ENCODE measurements at regions not wholly inside any gene's neighbourhood (a gene's known extent, or its start where the extent isn't known, plus 50 kb on each side); places are given as distances from the start of the nearest gene placed in this dataset.
"Not testable (repeated sequence)": the region's sequence is repeated elsewhere in the genome, so short reads cannot be mapped to it uniquely, and the experiment has no call there.

GRCh38 chr5:24264547-24264946, 380.2 kb downstream of the CDH10 start:
- no peak for DNase-seq
- no peak overlapping the region for H3K27ac ChIP-seq (ENCODE audit: low read depth in 1 of 2, low read length in 1 of 2)
- WGBS, 2 donors: 89% methylated on average over 5 of the region's 5 CpGs
- H3K4me1 ChIP-seq (ENCODE audit: control insufficient read depth in 5 of 5, insufficient read depth in 5 of 5, low read length in 5 of 5): no peaks in the 10 kb centered on the region
- H3K27me3 ChIP-seq (ENCODE audit: control insufficient read depth in 3 of 3, insufficient read depth in 3 of 3, low read length in 2 of 3): peaks cover 0 to 3% (median 0%) of the 10 kb centered on the region in 3 donors
- no peak for TF ChIP-seq CTCF (IDR thresholded peaks at IDR 0.05; ENCODE audit: control extremely low read depth, extremely low read depth)
- H3K36me3 ChIP-seq (ENCODE audit: control insufficient read depth in 4 of 4, insufficient read depth in 4 of 4, low read length in 4 of 4): no peaks in the 10 kb centered on the region
- ATAC-seq (ENCODE audit: insufficient read depth, low FRiP score): no peak
- peaks cover 0 to 2% (median 0%) of the 10 kb centered on the region in 4 donors for H3K9me3 ChIP-seq (ENCODE audit: control insufficient read depth in 4 of 4, insufficient read depth in 3 of 4, low read length in 3 of 4)
- no peak overlapping the region for H3K4me3 ChIP-seq
- H3K9ac ChIP-seq (ENCODE audit: insufficient read depth in 1 of 2, low read length in 2 of 2): no peak overlapping the region

GRCh38 chr5:24265306-24265705, 379.5 kb downstream of the CDH10 start:
- Histone ChIP-seq H3K36me3 (ENCODE audit: control insufficient read depth in 4 of 4, insufficient read depth in 4 of 4, low read length in 4 of 4) (no peaks in the 10 kb centered on the region), H3K9me3 (ENCODE audit: control insufficient read depth in 4 of 4, insufficient read depth in 3 of 4, low read length in 3 of 4) (peaks cover 0 to 2% (median 0%) of the 10 kb centered on the region in 4 donors), H3K4me1 (ENCODE audit: control insufficient read depth in 5 of 5, insufficient read depth in 5 of 5, low read length in 5 of 5) (no peaks in the 10 kb centered on the region), H3K27me3 (ENCODE audit: control insufficient read depth in 3 of 3, insufficient read depth in 3 of 3, low read length in 2 of 3) (peaks cover 0 to 3% (median 0%) of the 10 kb centered on the region in 3 donors), H3K4me3 (no peak overlapping the region), H3K27ac (ENCODE audit: low read depth in 1 of 2, low read length in 1 of 2) (no peak overlapping the region), H3K9ac (ENCODE audit: insufficient read depth in 1 of 2, low read length in 2 of 2) (no peak overlapping the region)
- DNase-seq (no peak), ATAC-seq (ENCODE audit: insufficient read depth, low FRiP score) (no peak)
- TF ChIP-seq CTCF (IDR thresholded peaks at IDR 0.05; ENCODE audit: control extremely low read depth, extremely low read depth): no peak
- WGBS, 2 donors: 70 to 80% methylated on average over 4 of the region's 4 CpGs

- Histone ChIP-seq H3K4me1 (ENCODE audit: control insufficient read depth in 5 of 5, insufficient read depth in 5 of 5, low read length in 5 of 5) (no peaks in the 10 kb centered on the region), H3K4me3 (no peak overlapping the region), H3K36me3 (ENCODE audit: control insufficient read depth in 4 of 4, insufficient read depth in 4 of 4, low read length in 4 of 4) (no peaks in the 10 kb centered on the region), H3K9me3 (ENCODE audit: control insufficient read depth in 4 of 4, insufficient read depth in 3 of 4, low read length in 3 of 4) (peaks cover 0 to 2% (median 0%) of the 10 kb centered on the region in 4 donors), H3K27me3 (ENCODE audit: control insufficient read depth in 3 of 3, insufficient read depth in 3 of 3, low read length in 2 of 3) (peaks cover 0 to 3% (median 0%) of the 10 kb centered on the region in 3 donors), H3K27ac (ENCODE audit: low read depth in 1 of 2, low read length in 1 of 2) (no peak overlapping the region), H3K9ac (ENCODE audit: insufficient read depth in 1 of 2, low read length in 2 of 2) (no peak overlapping the region)
- no peak for TF ChIP-seq CTCF (IDR thresholded peaks at IDR 0.05; ENCODE audit: control extremely low read depth, extremely low read depth)
- ATAC-seq (ENCODE audit: insufficient read depth, low FRiP score) (no peak), DNase-seq (no peak)
- 79 to 84% methylated on average over 2 of the region's 2 CpGs for WGBS, 2 donors
Measured at GRCh38 chr5:24268482-24269056, 376.2 kb downstream of the CDH10 start.

- H3K4me3 ChIP-seq; H3K27ac ChIP-seq (ENCODE audit: low read depth in 1 of 2, low read length in 1 of 2); H3K27me3 ChIP-seq (ENCODE audit: control insufficient read depth in 3 of 3, insufficient read depth in 3 of 3, low read length in 2 of 3); H3K4me1 ChIP-seq (ENCODE audit: control insufficient read depth in 5 of 5, insufficient read depth in 5 of 5, low read length in 5 of 5); ATAC-seq (ENCODE audit: insufficient read depth, low FRiP score); H3K9me3 ChIP-seq (ENCODE audit: control insufficient read depth in 4 of 4, insufficient read depth in 3 of 4, low read length in 3 of 4); DNase-seq; H3K36me3 ChIP-seq (ENCODE audit: control insufficient read depth in 4 of 4, insufficient read depth in 4 of 4, low read length in 4 of 4); H3K9ac ChIP-seq (ENCODE audit: insufficient read depth in 1 of 2, low read length in 2 of 2): not testable (repeated sequence)
- WGBS, 2 donors: 88 to 97% methylated on average over 5 of the region's 5 CpGs
Measured at GRCh38 chr5:24271702-24272118, 373.1 kb downstream of the CDH10 start.
